ENCODE measurements at regions not wholly inside any gene's neighbourhood (a gene's known extent, or its start where the extent isn't known, plus 50 kb on each side); places are given as distances from the start of the nearest gene placed in this dataset.
A peak's percentile ranks its signal among the peaks of the same experiment; 100 is the strongest.

DNA sequence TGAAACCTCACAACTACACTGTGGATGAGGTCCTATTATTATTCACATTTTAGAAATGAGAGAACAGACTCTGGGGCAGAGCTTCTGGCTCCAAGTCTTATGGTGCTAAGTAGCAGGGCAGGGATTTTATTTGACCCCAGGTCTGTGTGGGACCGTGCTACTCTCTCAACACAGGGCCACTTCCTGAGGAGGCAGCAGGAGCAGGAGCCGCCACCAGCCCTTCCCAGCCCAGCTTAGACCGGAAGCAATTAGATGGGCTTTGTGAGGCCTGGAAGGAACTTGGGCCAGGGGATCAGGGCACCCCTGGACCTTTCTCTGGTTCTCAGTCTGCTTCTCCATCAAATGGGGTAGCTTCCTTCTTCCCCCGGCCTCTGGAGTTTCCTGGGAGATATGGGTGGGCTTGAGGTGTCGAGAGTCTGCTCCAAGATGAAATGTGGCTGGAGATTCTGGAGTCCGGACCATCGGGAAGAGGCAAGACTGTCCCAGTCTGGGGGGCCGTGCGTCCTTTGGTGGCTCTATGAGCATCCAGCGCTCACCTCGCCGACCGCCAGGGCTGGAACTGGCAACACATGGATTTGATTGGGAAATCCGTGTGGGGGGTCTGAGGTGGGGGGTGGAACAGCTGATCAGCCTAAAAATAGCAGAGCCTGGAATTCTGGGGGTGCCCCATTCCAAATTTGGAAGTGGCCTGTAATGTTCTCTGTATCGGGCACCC, 136.8 kb downstream of the FOXD2 start:
- no peak for DNase-seq (ENCODE audit: low spot score)

GRCh38 chr1:47575855-47576757, 138.3 kb downstream of the FOXD2 start:
- no peak for DNase-seq (ENCODE audit: low spot score)

DNA sequence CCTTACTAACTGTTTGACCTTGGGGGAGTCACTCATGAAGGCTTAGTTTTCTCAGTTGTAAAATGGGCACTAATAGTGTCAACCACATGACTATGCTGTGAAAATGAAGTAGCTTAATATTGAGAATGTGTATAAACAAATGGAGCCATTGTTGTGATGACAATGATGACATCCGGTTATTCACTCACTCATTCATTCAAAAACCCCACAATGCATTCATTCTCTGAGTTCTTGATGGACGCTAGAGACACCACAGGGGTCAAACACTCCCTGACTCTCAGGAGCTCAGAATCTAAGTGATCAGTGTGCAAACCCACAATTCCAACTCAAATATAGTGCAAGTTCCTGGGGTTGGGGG, 138.9 kb downstream of the FOXD2 start:
- no peak for DNase-seq (ENCODE audit: low spot score)

DNA sequence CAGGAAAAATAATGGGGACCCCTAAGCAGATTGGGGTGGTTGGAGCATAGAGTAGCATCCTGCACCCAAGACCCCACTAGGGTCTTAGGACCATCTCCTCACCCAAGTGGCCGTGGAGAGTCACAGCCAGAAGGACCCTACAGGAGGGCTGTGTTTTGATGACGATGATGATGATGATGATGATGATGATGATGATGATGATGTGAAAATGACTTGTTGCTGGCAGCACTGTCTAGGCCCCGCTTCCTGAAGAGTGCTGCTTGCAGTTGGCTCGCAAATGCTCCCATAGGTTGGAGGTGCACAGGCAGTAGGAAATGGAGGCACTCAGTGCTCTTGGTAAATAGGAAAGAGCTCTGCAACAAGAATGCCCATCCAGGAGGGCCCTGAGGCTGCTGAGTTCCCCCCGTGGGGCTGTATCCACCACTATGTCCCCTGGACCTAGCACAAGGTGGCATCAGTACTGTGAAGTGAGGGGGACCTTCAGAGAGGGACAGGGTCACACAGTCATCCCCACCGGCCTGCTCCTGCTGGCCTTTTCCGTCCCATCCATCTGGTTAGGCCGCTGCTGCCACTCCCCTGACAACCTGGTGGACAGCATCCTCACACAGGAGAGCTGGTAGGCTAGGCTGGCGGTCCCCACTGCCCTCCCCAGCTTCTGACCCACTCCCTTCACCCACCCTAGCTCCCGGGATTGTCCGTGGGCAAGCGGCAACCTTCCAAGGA, 139.6 kb downstream of the FOXD2 start:
- no peak for DNase-seq (ENCODE audit: low spot score)

- no peak for DNase-seq (ENCODE audit: low spot score)
Measured at GRCh38 chr1:47578026-47578720, 140.3 kb downstream of the FOXD2 start.

DNA sequence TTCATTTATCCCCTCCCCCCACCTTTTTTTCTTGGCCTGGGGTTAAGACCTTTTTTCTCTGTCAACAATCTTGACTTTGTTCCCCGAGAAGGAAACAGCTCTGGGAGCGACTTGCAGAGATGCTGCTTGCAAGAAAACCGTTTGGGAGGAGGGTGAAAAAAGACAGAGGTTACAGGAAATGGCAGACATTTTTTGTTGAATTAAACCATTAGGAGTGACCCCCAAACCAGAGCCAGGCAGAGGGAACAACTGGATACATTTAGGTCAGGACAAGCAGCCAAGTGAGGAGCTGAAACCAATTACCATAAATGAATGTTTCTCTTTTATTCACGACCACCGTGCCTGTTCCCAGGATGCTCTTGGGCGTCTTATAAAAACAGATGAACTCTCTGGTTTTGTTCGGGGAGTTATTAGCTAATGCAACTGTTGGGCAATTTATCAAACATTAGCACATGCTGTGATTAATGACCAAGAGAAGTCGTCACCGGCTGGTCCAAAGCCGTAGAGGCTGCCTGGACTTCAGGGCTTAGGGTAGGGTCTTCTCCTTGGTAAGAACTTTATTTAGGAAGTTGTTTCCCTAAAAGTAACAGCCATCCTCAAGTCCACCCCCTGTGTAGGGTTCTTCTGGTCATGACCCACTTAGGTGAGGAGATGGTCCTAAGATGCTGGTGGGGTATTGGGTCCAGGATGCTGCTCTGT, 141.0 kb downstream of the FOXD2 start:
- DNase-seq (ENCODE audit: low spot score), result no peak

DNA sequence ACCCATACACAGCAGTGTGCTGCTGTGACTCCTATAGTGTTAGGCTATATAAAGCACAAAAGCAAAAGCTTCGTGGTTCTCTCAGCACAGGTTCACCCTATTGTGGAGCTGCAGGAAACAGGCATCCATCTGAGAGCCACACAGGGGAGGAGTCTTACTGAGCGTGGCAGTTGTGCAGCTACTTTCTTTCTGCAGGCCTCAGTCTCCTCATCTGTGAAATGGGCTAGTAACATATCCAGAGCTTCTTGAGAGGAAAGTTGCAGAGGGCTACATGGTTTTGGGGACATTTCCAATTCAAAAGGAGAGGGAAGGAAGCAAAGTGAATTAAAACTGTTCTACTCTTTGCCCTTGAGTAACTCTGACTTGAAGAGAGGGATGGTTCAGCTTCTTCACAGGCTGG, 142.0 kb downstream of the FOXD2 start:
- no peak for DNase-seq (ENCODE audit: low spot score)

DNA sequence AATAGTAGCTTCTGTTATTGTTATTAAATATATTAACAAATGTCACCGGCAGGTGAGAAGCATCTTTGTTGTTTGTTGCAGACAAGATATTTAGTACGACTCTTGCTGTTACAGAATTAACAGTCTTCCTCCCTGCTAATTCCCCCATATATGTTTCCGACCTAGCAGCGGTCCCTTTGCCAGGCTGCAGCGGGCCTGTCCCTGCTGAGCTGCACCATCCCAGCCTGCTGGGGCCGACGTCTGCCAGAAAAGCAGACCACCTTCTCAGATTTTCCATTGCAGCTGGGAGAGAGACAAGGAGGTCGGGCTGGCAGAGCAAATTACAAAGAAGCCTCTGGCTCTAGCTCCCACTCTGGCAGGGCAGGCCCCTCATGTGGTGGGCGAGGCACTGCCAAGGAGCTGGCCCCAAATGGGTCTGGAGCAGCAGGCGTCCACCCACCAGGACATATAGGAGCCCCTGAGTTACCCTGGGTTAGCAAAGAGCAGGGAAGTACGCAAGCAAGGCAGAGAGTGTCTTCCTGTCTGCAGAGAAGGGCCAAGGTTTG, 142.7 kb downstream of the FOXD2 start:
- no peak for DNase-seq (ENCODE audit: low spot score)

DNA sequence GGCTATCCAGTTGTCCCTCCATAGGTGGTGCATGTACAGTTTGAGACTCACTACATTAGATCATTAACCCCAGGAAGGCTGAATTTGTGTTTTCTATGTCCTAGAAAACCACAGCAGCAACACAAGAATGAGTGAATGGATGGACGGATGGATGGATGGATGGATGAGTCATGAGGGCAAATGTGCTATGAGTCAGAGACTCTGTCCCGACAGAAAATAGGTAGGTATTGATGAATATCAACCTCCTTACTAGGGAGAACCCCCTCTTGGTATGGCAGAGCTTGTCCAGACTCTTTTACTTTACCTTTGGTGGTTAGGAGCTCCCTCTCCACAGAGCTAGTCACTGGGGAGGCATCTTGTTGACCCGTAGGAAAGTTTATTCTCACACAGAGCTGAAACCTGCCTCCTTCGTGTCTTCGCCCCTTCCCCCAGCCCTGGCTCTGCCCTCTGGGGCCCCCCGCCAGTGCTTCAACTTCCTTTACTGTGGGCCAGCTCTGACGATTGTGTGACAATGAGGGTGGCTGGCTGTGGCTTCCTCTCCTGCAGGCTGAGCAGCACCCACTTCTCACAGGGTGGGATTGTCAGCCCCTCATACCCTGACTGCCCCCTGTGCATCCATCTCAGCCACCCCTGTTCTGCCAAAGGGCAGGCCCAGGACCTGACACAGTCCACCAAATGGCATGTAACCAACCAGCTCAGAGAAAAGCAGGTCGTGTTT, 145.2 kb downstream of the FOXD2 start:
- no peak for DNase-seq (ENCODE audit: low spot score)

DNA sequence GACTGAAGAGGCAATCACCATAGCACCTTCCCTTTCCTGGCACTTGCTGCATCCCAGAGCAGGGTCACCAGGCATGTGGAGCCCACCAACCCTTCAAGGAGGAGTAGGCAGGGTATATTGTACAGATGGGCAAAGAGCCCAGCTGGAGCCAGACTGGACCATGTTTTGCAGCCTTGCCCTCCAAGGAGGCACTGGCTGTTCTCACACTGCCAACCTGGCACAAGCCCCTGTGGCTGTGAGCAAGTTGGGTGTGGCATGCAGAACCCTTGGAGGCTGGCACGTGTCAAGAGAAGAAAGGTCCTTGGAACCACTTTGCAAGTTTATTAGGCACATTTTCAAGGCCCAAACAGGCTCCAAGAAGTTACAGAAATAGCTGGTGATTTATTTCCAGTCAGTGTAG, 146.4 kb downstream of the FOXD2 start:
- no peak for DNase-seq (ENCODE audit: low spot score)

GRCh38 chr1:47585141-47585902, 147.5 kb downstream of the FOXD2 start:
- no peak for DNase-seq (ENCODE audit: low spot score)

- peak; percentile 42 for DNase-seq (ENCODE audit: low spot score)
Measured at GRCh38 chr1:47587891-47588582, 150.2 kb downstream of the FOXD2 start.

GRCh38 chr1:47590523-47591225, 152.8 kb downstream of the FOXD2 start:
- DNase-seq (ENCODE audit: low spot score), result no peak

- DNase-seq (ENCODE audit: low spot score), result no peak
Measured at GRCh38 chr1:47591801-47592200, 154.0 kb downstream of the FOXD2 start.

GRCh38 chr1:47592296-47593012, 154.6 kb downstream of the FOXD2 start:
- DNase-seq (ENCODE audit: low spot score), result no peak

DNA sequence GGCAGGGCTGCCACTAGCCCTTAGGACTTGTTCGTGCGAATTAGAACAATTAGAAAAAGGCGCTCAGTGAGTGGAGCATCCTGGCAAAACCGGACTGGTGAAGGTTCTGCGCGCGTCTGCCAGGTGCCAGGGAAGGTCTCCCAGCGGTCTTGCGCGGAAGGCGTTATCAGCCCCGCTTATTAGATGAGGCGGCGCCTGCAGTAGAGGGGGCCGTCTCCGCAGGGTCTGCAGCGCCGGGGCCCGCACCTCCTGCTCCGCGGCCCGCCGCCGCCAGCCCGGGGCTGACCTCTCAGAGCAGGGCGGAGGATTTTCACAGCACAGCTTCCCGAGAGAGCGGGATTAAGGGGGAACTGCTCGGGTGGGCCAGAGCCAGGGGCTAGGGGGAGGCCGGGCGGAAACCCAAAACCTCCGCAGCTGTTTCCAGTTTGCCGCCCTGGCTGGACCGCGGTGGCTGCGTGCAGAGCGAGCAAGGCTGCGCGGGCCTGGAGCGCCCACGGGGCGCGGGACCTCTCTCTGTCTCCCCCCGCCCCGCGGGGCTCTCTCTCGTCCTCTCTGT, 155.2 kb downstream of the FOXD2 start:
- DNase-seq (ENCODE audit: low spot score), result peak; percentile 12

DNA sequence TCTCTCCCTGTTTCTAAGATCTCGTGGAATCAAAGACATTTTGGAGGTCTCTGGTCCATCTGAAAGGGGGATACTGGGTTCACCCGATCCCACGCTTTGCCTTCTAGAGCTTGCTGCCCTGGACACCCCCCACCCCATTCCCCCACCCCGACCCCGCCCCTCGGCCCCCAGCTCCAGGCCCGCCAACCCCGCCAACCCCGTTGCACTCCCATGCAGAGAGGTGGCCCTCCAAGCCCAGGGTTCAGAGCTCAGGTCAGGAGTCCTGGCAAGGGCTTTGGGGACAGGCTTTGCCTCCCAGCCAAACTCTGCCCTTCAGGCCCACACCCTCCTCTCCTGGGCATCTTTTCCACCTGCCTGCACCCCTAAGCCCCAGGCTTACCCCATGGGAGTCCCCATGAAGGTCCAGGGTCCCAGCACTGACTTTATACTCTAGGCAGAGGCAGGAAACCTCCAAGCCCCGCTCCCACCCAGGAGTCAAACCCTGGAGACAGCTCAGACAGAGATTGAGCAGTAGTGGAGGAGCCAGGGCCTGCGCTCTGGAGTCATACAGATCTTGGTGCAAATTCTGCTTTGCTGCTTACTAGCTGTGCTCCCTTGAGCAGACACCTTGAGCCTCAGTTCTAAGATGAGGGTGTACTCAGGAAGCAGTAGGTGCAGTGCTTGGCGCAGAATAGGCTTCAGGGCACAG, 155.9 kb downstream of the FOXD2 start:
- no peak for DNase-seq (ENCODE audit: low spot score)

All from umbilical cord (tissue), 1 donor.